Fibroblast of villous mesenchyme (primary cell): ENCODE measurements at regions not wholly inside any gene's neighbourhood (a gene's known extent, or its start where the extent isn't known, plus 50 kb on each side); places are given as distances from the start of the nearest gene placed in this dataset.

Experiments
- DNase-seq: peaks from one replicate; pipeline ENCODE4 v3.0.0-alpha.2; 2010; ENCODE audit warnings: low read depth
- H3K4me3 ChIP-seq: 2 replicates; pipeline ENCODE4 v1.5.1; 2011; ENCODE audit warnings: low read depth, mild to moderate bottlenecking, low read length
- CTCF ChIP-seq: IDR thresholded peaks from 2 replicates; pipeline ENCODE4 v1.5.1; 2012; ENCODE audit warnings: low read depth, mild to moderate bottlenecking, low read length; ENCODE audit not compliant: insufficient read depth

DNA sequence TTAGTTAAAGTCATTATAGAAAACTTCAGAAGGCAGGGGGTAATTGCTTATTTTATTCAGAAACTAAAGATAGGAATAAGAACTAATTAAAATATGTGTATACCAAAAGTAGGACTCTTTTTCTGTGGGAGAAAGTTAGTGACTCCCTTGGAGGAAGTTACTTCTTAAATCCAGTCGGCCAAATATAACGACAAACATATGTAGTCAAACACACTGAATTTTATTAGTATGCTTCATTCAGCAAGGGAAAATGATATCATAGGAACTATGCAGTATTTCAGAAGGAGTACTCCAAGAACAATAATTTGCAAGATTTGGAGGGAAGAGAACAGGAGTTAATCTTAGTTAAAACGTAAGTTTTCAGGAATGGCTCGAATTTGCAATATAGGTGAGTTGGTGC is 432.6 kb downstream of the CYLC2 start:
- DNase-seq = no peak
- no peak for TF ChIP-seq CTCF
- no peak overlapping the region for H3K4me3 ChIP-seq

DNA sequence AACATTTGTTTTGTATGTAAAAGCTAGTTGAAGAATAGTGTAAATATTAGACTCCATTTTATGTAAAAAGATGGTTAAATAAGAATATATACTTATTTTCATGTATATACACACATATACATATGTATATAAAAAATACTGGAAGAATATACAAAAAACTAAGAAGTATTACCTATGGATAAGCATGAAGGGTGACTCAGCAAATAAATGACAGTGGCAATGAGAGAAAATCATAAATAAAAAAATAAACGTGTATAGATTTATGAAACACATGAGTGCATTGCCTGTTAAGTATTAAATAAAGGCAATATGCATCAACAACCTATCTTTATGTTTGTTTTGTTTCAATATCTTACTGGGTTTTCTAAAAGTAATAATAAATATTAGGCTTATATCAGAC is 435.3 kb downstream of the CYLC2 start:
- no peak for TF ChIP-seq CTCF
- H3K4me3 ChIP-seq = no peak overlapping the region
- DNase-seq = no peak

GRCh38 chr9:103431809-103432208 is 436.7 kb downstream of the CYLC2 start:
- TF ChIP-seq CTCF = no peak
- no peak overlapping the region for H3K4me3 ChIP-seq
- DNase-seq = no peak

GRCh38 chr9:103444176-103444575 is 449.0 kb downstream of the CYLC2 start:
- no peak for DNase-seq
- TF ChIP-seq CTCF = no peak

GRCh38 chr9:103458826-103459225 is 463.7 kb downstream of the CYLC2 start:
- no peak overlapping the region for H3K4me3 ChIP-seq
- TF ChIP-seq CTCF = no peak
- DNase-seq = no peak

More at GRCh38 chr9:103444176-103444575, 449.0 kb downstream of the CYLC2 start:
- no peak overlapping the region for H3K4me3 ChIP-seq

DNA sequence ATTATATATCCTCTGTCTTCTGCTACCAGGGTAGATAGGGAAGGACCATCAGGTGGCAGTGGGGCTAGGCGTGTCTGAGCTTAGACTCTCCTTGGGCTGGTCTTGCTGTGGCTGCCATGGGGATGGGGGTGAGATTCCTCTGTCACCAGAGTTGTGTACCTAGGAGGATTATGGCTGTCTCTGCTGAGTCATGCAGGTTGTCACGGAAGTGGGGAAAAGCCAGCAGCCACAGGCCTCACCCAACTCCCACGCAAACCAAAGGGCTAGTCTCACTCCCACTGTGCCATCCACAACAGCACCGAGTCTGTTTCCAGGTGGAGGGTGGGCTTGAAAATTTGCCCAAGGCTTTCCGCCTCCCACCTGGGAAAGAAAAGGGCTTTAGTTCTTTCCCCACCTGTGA is 476.1 kb downstream of the CYLC2 start:
- no peak for TF ChIP-seq CTCF

GRCh38 chr9:103474156-103474555 is 479.0 kb downstream of the CYLC2 start:
- no peak for DNase-seq
- H3K4me3 ChIP-seq = no peak overlapping the region
- TF ChIP-seq CTCF = no peak

More for the DNA sequence above, 476.1 kb downstream of the CYLC2 start:
- DNase-seq = no peak
- no peak overlapping the region for H3K4me3 ChIP-seq
